GM18861 (cell line): ENCODE measurements at regions not wholly inside any gene's neighbourhood (a gene's known extent, or its start where the extent isn't known, plus 50 kb on each side); places are given as distances from the start of the nearest gene placed in this dataset.
"Not testable (repeated sequence)": the region's sequence is repeated elsewhere in the genome, so short reads cannot be mapped to it uniquely, and the experiment has no call there.

Experiments used
- ATAC-seq: cut with Tn5 transposase; IDR thresholded peaks from one replicate; pipeline ENCODE4 v1.9.1; 2021; ENCODE audit not compliant: unreplicated experiment

- ATAC-seq, result no peak
Observed at GRCh38 chr2:184394642-184395041, 203.7 kb upstream of the ZNF804A start.

- ATAC-seq, result no peak
Observed at GRCh38 chr2:184402381-184402780, 195.9 kb upstream of the ZNF804A start.

- ATAC-seq, result not testable (repeated sequence)
Observed at GRCh38 chr2:184407041-184407630, 191.2 kb upstream of the ZNF804A start.

GRCh38 chr2:184410160-184410559 lies 188.2 kb upstream of the ZNF804A start:
- ATAC-seq, result no peak

GRCh38 chr2:184413221-184413620 lies 185.1 kb upstream of the ZNF804A start:
- no peak for ATAC-seq

GRCh38 chr2:184413671-184414229 lies 184.6 kb upstream of the ZNF804A start:
- no peak for ATAC-seq

- no peak for ATAC-seq
Observed at GRCh38 chr2:184416146-184416913, 182.0 kb upstream of the ZNF804A start.

GRCh38 chr2:184419744-184420143 lies 178.6 kb upstream of the ZNF804A start:
- ATAC-seq, result no peak

GRCh38 chr2:184421456-184421855 lies 176.9 kb upstream of the ZNF804A start:
- ATAC-seq, result not testable (repeated sequence)

GRCh38 chr2:184425083-184425482 lies 173.2 kb upstream of the ZNF804A start:
- peak; percentile 64 for ATAC-seq

GRCh38 chr2:184444217-184444616 lies 154.1 kb upstream of the ZNF804A start:
- ATAC-seq, result peak; percentile 87

- no peak for ATAC-seq
Observed at GRCh38 chr2:184444623-184445223, 153.6 kb upstream of the ZNF804A start.

GRCh38 chr2:184449760-184450159 lies 148.6 kb upstream of the ZNF804A start:
- no peak for ATAC-seq

GRCh38 chr2:184452907-184453306 lies 145.4 kb upstream of the ZNF804A start:
- ATAC-seq, result peak; percentile 33

GRCh38 chr2:184455624-184456023 lies 142.7 kb upstream of the ZNF804A start:
- no peak for ATAC-seq

- ATAC-seq, result not testable (repeated sequence)
Observed at GRCh38 chr2:184456693-184457092, 141.6 kb upstream of the ZNF804A start.

- ATAC-seq, result no peak
Observed at GRCh38 chr2:184463102-184463865, 135.0 kb upstream of the ZNF804A start.

- ATAC-seq, result no peak
Observed at GRCh38 chr2:184463866-184464248, 134.5 kb upstream of the ZNF804A start.

GRCh38 chr2:184468826-184469225 lies 129.5 kb upstream of the ZNF804A start:
- no peak for ATAC-seq

- no peak for ATAC-seq
Observed at GRCh38 chr2:184472481-184472880, 125.8 kb upstream of the ZNF804A start.

- no peak for ATAC-seq
Observed at GRCh38 chr2:184481865-184482264, 116.5 kb upstream of the ZNF804A start.
